ENCODE measurements at regions not wholly inside any gene's neighbourhood (a gene's known extent, or its start where the extent isn't known, plus 50 kb on each side); places are given as distances from the start of the nearest gene placed in this dataset.

DNA sequence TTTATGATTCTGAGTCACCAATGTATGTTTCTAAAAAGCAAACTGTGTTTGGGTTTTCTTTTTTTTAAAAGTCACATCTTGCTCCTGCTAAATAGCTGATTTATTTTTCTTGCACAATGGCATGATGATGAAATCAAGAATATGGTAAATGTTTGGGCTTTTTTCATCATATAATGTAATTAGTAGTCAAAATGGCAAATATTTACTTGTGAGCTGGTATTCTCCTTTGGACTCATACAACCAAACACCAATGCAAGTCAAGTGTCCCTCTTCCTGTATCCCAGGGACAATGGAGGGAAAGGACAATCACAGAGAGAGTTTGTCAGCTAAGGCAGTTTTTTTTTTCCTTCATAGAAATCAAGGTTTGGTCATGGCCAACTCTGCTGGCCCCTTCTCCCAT lies 94.6 kb upstream of the RALGPS2 start:
- TF ChIP-seq, protein P1, sequence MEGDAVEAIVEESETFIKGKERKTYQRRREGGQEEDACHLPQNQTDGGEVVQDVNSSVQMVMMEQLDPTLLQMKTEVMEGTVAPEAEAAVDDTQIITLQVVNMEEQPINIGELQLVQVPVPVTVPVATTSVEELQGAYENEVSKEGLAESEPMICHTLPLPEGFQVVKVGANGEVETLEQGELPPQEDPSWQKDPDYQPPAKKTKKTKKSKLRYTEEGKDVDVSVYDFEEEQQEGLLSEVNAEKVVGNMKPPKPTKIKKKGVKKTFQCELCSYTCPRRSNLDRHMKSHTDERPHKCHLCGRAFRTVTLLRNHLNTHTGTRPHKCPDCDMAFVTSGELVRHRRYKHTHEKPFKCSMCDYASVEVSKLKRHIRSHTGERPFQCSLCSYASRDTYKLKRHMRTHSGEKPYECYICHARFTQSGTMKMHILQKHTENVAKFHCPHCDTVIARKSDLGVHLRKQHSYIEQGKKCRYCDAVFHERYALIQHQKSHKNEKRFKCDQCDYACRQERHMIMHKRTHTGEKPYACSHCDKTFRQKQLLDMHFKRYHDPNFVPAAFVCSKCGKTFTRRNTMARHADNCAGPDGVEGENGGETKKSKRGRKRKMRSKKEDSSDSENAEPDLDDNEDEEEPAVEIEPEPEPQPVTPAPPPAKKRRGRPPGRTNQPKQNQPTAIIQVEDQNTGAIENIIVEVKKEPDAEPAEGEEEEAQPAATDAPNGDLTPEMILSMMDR (IDR thresholded peaks at IDR 0.05), result no peak
- TF ChIP-seq EP300 (IDR thresholded peaks at IDR 0.05) (no peak), POLR2A (IDR thresholded peaks at IDR 0.05) (no peak), POLR2AphosphoS5 (IDR thresholded peaks at IDR 0.05) (no peak)

All from gastroesophageal sphincter (tissue), 3 donors.